ENCODE measurements at regions not wholly inside any gene's neighbourhood (a gene's known extent, or its start where the extent isn't known, plus 50 kb on each side); places are given as distances from the start of the nearest gene placed in this dataset.

DNA sequence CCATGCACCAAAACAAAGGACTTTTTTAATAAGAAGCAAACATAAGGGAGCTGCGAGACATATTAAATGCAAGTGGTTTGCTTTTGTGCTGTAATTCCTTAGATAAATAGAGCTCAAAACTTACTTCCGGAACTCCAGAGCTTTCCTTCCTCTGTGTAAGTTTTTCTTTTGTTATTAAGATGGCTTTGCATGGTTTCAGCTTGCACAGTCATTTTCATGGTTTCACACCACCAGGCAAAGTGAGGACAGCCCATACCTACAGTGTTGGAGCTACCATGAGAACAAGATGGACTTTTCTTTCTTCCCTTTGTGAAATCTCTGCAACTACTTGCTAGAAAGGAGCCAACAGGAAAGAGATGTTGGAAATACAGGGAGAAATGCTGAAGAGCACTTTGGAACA is 368.0 kb downstream of the SETD4 start:
- no peak for DNase-seq (ENCODE audit: low spot score)

DNA sequence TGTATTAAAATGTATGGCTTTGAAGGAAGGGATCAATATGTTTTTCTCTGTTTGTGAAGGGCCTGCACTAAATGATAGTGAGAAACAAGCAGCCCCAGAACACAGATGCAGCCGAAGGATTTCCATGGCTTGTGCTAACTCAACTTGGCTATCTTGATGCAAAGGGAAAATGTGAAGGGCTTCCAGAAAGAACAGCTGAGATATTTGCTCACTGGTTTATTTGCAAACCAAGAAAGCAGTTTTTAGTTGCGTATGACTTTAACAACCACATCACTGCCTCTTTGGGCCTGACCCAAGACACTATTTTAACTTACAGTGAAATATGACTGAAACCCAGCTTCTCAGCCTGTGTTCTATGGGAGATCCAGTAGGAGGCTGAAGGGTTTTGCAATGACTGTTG is 369.9 kb downstream of the SETD4 start:
- no peak for DNase-seq (ENCODE audit: low spot score)

DNA sequence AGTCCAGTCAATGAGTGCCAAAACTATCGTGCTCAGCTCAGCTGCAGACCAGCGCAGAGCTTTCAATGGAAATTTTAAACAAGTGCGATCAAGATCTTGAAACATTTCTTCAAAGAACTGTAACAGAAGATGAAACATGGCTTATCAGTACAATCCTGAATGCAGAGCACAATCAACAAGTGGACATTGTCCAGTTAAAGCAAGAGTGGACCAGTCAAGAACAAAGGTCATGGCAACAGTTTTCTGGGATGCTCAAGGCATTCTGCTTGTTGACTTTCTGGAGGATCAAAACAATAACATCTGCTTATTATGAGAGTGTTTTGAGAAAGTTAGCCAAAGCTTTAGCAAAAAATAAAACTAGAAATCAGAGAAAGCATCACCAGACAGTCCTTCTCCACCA is 374.2 kb downstream of the SETD4 start:
- no peak for DNase-seq (ENCODE audit: low spot score)

DNA sequence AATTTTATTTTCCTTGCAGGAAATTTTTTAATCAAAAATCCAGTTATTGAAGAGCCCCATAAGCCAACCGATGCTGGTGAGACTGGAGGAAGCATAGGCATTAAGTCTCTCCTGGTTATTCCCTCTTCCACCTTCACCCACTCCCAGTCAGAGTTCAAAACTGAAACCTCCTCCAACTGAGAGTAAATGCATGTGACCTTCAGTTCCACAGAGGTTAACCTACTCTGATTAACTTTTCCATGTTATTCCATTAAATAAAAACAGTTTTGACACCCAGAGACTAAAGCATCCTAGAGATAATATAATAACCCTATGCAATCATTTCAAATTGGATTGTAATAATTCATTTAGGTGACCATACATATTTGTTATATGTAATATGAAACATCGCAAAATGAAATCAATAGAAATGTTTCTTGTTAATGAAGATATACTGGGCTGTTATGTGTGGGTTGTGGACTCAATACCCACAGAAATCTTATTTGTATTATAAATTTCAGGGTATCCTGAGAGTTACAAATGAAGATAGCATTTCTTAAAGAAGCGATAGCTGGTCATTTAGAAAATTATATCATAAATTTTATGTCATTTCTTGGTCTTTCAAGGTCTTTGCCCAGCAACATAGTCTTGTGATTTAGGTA is 376.5 kb downstream of the SETD4 start:
- no peak for DNase-seq (ENCODE audit: low spot score)

DNA sequence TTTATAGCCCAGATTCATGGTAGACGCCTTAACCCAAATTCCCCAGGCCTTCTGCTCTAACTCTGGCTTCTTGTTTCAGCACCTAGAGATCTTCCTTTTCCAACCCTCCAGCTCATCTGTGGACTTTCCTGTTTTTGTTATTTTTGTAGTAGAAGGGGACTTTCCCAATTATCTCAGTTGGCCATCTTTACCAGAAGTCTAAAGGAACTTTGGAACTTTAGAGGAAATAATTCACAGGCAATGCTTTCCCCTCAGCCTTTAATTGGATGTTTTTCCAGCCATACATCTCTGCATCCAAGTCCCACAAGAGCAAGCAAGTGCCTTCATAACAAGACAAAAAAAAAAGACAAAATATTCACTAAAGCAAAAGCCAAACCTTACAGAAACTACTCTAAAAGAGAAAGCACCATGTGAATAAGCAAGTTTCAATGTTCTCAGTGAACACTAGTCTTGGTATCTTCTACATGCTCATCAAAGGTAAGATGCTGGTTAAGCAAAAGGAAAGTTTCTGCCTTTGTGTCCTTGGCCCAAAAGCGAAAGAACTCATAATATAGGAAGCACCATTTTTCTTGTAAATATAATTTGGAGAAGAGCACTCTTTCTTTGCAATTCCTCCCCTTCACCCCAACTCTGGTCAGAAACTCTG is 377.3 kb downstream of the SETD4 start:
- DNase-seq (ENCODE audit: low spot score): no peak

DNA sequence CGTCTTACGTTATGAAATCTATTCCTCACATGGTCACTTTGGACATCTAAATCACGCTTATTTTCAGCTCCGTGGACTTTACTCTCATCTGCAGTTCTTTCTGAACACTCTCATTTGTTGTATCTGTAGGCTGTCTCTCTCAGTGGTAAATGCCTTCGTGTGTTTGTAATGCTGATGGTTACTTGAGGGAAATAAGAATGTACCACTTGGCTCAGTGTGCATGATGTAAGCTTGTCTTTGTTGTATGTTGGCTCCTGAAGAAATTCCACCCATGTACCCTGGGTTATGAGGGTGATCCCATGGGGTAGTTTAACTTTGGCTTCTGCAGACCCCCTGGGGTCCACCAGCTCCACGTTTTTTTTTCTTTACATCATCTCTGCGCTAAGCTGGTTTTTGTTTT is 378.4 kb downstream of the SETD4 start:
- no peak for DNase-seq (ENCODE audit: low spot score)

DNA sequence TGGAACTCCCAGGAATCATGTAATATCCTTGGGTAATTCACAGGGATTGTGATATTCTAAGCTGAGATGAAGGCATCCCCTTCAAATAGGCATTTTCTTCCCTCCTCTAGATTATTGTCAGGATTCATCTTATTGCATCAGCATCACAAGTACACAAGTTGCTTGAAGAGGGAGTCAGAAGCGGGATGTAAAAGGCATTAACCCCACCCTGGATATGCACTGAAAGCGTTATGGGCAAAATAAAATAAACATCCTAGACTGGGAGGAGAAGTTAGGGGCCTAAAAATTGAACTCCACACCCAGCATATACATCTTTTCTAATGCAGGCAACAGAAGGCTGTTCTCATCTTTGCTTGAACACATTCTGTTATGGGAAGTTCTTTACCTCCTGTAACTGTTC is 381.2 kb downstream of the SETD4 start:
- no peak for DNase-seq (ENCODE audit: low spot score)

DNA sequence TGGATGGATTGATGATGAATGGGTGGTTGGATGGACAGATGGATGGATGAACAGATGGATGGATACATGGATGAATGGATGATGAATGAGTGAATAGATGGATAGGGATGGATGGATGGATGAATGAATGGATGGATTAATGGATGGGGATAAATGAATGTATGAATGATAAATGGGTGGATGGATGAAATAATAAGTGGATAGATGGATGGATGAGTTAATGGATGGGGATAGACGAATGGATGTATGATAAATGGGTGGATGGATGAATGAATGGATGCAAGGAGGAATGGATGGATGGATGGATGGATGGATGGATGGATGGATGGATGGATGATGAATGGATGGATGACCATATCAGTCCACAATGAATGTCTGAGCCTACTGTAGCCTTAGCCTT is 381.9 kb downstream of the SETD4 start:
- no peak for DNase-seq (ENCODE audit: low spot score)

DNA sequence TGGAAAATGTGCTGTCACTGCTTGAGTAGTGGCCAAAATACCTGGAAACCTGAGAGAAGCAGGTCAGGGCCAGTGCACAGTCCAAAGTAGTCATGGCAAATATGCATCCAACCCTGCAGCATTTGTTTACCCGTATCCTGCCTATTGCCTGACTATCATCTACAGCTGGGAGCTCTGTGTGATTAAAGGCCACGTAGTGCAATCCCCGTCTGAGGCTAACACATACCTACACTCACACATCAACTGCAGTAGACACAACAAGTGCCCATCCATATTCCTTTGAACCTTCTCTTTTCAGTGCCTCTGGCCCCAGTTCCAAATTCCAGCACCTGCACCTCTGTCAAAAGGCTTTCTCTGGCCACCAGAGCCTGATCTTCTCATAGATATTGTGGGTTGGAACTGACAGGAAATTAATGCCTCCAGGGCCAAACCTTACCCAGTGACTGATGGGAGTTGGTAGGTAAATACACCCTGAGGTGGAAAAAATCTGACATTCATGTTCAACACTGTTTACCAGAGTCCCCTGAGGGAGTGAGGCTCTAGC is 383.0 kb downstream of the SETD4 start:
- DNase-seq (ENCODE audit: low spot score): no peak

DNA sequence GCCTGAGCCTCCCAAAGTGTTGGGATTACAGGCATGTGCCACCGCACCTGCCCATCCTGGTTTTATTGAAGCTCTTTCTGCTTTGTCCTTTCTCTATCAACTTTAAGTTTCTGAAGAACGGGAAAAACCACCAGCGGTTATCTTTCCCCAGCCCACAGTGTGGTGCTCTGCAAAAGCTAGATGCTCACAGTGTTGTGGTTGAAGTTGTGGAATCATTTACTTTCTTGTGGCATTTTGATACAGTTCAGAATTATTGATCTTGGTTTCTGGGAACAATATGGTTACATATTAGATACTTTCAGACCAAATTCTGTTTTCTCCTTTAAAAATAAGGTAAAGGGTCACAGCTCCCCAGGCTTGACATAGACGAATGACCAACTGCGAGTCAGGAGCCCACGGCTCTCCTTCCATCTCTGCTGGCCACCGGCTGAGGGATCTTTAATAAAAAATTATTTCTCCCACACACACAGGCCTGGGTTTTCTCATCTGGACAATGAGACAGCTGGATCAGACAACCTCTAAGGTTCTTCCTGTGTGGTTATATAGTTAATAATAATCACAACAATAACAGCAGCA is 385.3 kb downstream of the SETD4 start:
- DNase-seq (ENCODE audit: low spot score): peak; percentile 54

DNA sequence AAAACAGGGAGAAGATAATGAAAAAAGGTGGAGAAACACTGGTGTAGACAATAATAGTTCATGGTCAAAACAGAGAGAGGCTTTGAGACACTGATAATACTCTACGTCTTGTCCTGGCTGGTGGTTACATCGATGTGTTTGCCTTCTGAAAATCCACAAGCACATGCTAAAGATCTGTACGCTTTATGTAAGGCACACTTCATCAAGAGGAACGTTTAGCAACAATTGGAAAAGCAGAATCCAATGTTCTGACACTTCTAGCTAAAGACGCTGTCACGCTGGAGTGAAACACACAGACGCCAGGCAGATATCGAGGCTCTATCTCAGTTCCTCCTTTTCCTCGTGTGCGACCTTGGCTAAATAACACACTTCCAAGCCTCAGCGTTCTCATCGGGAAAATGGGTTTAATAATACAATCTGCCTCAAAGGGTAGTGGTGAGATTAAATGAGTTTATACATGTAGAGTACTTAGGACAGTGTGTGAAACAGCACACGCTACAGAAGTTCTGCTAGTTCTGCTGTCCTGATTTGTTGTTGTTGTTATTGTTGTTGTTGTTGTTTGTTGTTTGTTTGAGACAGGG is 386.1 kb downstream of the SETD4 start:
- DNase-seq (ENCODE audit: low spot score): no peak

DNA sequence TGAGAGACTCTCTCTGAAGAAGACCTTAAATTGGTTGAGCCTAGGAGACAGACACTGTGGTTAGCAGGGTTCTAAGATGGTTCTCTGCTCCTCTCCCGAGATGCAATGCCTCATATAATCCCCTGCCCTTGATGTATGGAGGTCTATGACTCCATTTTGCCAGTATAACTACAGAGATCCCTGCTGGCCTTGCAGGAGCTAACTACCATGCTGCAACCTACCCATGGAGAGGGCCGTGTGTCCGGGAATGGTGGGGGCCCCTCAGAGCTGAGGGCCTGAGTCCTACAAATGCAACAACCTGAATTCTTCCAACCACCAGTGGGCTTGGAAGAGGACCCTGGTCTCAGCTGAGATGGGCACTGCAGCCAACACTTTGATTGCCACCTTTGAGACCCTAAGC is 388.0 kb downstream of the SETD4 start:
- no peak for DNase-seq (ENCODE audit: low spot score)

DNA sequence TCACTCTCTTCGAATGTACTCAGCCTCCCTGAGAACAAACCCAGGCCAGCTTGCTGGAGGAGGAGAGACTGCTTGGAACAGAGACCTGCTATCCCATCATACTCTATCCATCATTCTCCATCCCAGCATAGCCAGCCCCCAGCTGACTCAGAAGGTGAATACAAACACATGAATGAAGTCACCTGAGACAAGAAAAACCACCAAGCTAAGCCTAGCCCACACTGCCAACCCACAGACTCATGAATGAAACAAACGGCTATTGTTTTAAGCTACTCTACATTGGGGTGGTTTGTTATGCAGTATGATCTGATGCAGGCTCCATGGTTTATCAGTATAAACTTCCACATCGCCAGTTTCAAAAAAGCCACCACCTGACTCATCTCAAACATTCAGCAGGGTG is 395.6 kb downstream of the SETD4 start:
- peak; percentile 94 for DNase-seq (ENCODE audit: low spot score)

DNA sequence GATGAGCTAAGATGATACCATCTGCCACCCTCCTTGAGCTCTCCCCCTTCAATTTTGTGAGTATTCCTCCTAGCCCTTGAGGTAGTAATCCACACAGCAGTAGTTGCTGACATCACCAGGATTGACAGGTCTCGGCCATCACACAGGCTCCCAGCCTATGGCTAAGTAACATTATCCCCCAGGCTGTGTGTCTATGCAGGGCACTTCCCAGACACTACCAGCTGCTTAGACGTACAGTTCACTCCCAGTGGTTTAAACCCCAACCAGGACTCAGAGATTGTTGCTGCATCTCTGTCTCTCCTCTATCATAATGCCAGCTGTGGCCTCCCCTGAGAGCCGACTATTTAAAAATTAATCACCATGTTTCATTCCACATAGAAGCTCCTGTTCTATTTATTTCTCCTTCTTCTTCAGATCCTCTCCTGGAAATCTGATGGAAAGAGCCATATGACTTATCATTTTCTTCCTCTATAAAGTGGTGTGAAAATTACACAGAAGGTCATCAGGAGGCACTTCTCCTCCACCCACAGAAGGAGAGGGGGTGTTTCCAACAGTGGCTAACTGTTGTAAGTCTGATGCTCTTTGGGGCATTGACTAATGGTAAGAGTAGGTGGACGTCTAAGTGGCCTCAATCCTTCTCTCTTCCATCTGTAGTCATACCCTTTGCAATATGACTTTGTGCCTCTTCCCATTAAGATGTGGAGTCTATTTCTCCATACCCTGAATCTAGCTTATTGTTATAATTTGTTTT is 396.3 kb downstream of the SETD4 start:
- no peak for DNase-seq (ENCODE audit: low spot score)

DNA sequence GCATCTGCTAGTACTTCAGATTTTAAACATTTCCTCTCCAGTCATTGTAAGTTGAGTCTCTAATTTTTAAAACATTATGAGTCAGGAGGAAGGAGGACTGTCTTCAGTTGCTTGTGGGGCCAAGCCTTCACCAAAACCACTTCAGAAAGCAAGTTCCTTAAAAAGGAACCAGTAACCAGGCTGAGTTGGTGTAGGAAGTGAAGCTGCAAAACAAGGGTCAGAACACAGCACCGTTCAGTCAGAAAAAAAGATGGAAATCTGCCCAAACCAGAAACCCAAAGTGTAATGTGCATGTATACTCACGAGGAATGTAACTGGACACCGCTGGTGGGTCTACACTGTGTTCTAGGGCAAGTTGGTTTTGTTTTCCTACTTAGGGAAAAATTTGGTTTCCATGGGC is 402.1 kb downstream of the SETD4 start:
- peak; percentile 8 for DNase-seq (ENCODE audit: low spot score)

DNA sequence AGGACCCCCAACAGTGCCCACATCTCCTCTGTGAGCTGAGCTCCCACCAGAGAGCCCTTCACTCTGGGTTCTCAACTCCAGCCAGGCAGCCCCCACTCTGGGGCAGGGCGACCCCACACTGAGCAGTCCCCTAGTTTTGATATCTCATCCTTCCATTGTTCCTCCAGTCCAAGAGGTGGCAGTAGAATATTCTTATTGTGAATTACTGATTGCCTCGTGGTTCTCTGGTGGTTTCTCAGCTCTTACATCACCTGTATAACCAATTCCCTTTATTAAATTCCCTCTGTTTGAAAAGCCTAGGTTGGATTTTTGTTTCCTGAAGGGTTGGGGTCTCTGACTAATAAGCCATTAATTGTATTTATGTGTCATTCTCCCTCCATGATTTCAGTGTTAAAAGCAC is 407.5 kb downstream of the SETD4 start:
- no peak for DNase-seq (ENCODE audit: low spot score)

DNA sequence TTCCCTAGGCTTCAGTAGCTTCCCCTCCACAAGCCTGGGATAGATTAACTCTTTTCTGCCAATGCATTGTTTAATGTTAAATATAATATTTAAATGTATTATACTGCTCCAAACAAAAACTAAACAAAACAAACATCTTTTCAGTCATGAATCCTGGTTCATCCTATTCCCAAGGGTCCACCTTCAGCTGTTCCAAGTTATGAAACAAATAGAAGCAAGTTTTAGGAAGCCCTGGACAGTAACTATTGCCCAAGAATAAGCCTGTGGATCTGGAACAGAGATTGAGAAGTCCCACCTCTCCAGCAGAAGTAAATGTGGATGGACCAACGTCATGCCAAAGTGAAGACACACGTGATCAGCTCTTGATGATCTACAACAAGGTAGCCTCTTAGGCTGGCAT is 408.1 kb downstream of the SETD4 start:
- no peak for DNase-seq (ENCODE audit: low spot score)

DNA sequence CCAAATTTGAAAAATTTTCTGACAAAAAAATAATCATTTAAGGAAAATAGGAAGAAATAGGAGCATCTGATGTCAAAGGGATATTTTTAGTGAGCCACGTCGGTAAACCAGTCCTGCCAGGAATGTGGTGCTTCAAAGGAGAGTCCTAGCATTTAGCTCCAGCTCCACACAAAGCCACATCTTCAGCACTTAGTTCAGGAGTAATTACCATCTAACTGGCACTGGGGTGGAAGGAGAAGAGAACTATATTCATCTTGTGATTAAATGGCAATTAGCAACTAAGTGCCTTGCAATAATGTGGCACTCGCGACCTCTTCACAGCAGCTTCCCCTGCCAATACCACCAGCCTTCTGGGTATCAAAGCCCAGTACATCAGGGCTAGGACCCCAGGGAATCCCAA is 409.1 kb downstream of the SETD4 start:
- no peak for DNase-seq (ENCODE audit: low spot score)

DNA sequence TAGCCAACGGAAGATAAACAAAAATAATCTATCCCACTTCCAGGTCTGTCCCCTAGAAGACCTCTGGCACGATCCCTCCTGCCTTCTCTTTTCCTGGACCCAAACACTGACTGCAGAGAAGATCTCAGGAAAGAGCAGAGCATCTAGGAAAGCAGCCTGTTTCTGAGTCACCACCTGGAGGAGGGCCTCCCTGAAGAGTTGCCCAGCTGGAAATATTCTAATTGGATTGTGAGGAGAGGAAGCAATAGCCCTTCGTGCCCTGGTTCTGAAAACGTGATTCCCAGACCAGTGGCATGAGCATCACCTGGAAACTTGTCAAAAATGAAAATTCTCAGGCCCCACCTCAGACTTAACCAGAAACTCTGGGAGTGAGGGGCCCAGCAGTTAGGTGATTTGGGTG is 411.1 kb downstream of the SETD4 start:
- peak; percentile 51 for DNase-seq (ENCODE audit: low spot score)

DNA sequence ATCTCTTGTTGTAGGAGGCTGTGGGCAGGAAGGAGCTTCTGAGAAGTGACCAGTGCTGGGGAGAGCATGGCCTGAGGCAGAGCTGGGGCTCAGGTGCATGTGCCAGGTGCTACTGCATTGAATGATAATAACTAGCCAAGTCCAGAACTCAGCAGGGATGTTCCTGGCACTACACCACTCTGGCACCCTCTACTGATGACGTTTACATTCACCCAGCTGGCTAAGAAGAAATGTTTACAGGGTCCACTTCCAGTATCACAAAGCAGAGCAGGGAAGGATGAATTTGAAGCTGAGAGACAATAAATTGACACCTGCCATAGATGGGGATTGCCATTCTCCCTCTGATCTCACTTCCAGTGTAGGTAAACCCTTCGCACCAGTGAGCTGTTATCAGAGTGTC is 411.8 kb downstream of the SETD4 start:
- DNase-seq (ENCODE audit: low spot score): peak; percentile 4

DNA sequence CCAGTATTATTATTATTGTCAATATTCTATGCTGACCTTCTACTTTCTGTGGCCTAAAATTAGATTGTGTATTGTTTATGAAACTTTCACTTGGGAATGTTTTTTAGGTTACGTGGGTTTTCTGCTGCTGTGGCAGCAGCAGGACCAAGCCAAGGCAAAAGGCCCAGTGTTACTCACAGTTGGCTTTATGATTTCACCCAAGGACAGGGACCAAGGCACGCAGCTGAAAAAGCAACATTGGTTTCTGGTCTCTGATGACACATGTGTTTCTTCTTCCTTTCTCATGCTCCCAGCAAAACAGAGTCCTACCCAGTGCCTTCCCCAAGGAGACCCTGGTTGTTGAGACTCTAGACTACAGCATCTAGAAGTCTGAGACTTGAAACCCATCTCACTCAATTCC is 413.7 kb downstream of the SETD4 start:
- DNase-seq (ENCODE audit: low spot score): no peak

DNA sequence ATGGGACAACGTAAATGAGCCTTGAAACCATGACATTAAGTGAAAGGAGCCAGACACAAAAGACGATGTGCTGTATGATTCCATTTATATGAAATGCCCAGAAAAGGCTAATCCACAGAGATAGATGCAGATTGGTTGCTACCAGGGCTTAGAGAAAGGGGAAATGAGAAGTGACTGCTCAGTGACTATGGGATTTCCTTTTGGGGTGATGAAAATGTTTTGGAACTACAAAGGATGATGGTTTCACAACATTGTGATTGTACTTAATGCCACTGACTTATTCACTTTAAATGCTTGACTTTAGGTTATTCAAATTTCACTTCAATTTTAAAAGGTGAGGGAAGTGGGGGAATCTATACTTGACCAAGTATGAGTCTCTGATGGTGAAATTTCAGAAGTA is 414.3 kb downstream of the SETD4 start:
- no peak for DNase-seq (ENCODE audit: low spot score)

DNA sequence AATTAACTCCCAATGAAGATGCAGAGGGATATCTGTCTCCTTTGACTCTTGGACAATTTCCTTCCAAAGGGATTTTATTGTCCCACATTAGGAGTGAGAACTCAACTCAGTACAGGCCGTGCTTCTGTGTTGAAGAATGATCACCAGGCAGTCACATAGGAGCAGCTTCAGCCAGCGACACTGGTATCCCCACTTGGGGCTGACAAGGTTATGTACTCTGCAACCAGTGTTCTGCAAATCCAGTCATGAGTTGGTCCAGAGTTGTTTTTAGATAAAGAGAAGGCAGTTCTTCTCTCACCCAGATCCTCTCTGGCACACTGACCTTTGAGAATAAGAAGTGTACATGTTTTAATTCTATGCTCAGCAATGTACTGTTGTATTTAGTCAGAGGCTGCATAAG is 415.8 kb downstream of the SETD4 start:
- no peak for DNase-seq (ENCODE audit: low spot score)

Measured in kidney tubule cell (primary cell).